ENCODE measurements at regions not wholly inside any gene's neighbourhood (a gene's known extent, or its start where the extent isn't known, plus 50 kb on each side); places are given as distances from the start of the nearest gene placed in this dataset.
"Not testable (repeated sequence)": the region's sequence is repeated elsewhere in the genome, so short reads cannot be mapped to it uniquely, and the experiment has no call there.

DNA sequence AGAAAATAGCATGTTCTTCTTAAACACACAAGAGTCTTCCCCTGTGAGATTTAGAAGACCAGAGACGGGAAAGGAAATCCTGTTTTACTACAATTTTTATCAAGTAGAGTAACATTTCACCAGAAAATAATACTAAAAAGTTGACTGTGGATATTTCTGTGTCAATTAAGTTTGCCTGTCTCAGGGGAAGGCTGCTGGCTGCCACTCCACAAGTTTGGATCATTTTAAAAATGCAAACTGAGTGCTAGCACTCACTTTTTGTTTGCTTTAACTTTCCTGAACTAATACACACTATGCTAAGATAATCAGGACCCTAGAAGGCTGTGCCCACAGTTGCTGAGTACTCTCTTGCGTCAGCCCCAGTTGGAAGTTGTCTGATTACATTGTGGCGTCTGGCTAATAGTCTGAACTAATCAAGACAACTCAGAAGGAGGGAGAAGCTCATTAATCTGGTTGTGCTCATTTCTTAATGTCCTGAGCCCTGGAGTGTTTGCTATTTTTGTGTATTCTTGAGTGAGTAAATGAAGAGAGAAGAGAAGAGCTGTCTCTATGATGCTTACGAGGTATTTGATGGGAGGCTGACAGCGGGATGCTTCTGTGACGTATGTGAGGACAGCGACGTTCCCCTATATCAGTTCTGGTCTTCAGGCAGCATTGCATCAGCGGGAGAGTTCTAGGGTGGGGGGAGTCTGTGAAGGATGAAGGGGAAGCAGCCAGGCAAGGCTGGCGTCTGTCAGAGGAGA lies 664.2 kb downstream of the QKI start:
- TF ChIP-seq, protein P1, sequence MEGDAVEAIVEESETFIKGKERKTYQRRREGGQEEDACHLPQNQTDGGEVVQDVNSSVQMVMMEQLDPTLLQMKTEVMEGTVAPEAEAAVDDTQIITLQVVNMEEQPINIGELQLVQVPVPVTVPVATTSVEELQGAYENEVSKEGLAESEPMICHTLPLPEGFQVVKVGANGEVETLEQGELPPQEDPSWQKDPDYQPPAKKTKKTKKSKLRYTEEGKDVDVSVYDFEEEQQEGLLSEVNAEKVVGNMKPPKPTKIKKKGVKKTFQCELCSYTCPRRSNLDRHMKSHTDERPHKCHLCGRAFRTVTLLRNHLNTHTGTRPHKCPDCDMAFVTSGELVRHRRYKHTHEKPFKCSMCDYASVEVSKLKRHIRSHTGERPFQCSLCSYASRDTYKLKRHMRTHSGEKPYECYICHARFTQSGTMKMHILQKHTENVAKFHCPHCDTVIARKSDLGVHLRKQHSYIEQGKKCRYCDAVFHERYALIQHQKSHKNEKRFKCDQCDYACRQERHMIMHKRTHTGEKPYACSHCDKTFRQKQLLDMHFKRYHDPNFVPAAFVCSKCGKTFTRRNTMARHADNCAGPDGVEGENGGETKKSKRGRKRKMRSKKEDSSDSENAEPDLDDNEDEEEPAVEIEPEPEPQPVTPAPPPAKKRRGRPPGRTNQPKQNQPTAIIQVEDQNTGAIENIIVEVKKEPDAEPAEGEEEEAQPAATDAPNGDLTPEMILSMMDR (IDR thresholded peaks at IDR 0.05; ENCODE audit: insufficient read depth, low read depth, low read length, missing control alignments): no peak
- no peak for DNase-seq (ENCODE audit: low read depth)
- no peak overlapping the region for H3K4me3 ChIP-seq (ENCODE audit: low read depth, low read length)

DNA sequence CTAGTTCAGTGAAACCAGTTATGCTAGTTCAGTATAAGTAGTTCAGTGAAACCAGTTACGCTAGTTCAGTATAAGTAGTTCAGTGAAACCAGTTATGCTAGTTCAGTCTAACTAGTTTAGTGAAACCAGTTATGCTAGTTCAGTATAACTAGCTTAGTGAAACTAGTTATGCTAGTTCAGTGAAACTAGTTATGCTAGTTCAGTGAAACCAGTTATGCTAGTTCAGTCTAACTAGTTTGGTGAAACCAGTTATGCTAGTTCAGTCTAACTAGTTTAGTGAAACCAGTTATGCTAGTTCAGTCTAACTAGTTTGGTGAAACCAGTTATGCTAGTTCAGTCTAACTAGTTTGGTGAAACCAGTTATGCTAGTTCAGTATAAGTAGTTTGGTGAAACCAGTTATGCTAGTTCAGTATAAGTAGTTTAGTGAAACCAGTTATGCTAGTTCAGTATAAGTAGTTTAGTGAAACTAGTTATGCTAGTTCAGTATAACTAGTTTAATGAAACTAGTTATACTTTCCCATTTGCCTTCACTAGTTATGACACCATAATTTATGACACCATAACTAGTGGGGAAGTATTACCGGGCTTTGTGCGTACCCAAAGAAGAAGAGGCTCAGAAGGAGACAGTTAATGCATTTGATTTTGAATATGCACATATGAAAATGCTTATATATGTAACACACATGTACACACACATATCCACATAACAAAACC lies 662.5 kb downstream of the QKI start:
- H3K4me3 ChIP-seq (ENCODE audit: low read depth, low read length): not testable (repeated sequence)

DNA sequence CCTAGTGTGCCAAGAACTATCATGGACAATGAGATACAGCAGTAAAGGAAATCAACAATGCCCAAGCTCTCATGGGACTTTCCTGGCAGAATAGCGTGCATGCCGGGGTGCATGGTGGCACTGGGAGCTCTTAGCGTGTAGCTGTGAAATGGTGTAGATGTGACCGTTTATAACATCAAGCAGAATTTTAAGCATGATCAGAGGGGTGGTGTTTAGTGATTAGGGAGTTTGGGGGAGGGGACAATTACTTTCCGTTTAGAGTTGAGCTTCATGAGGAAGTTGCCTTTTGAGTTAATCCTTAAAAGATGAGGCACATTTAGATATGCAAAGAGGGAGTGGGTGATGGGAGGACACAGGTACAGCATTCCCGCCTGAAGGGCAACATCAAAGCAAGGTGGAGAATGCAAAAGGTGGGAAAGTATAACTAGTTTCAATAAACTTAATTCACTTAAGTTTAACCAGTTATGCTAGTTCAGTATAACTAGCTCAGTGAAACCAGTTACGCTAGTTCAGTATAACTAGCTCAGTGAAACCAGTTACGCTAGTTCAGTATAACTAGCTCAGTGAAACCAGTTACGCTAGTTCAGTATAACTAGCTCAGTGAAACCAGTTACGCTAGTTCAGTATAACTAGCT lies 661.6 kb downstream of the QKI start:
- no peak overlapping the region for H3K4me3 ChIP-seq (ENCODE audit: low read depth, low read length)
- TF ChIP-seq, protein P1 (IDR thresholded peaks at IDR 0.05; ENCODE audit: insufficient read depth, low read depth, low read length, missing control alignments): no peak
- DNase-seq (ENCODE audit: low read depth): no peak

More for the DNA sequence above, 662.5 kb downstream of the QKI start:
- not testable (repeated sequence) for DNase-seq (ENCODE audit: low read depth)

DNA sequence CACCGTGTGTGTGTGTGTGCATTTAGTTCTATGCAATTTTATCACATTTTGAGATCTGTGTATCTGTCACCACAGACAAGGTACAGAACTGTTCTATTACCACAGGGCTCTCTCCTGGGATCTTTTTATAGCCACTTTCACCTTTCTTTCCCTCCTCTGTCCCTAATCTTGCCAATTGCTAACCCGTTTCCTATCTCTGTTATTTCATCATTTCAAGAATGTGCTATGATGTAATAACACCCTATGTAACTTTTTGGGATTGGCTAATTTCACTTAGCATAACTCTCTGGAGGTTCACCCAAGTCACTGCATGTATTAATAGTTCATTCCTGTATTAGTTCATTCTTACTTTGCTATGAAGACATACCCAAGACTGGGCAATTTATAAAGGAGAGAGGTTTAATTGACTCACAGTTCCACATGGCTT lies 657.7 kb downstream of the QKI start:
- H3K4me3 ChIP-seq (ENCODE audit: low read depth, low read length): no peak overlapping the region
- no peak for DNase-seq (ENCODE audit: low read depth)
- TF ChIP-seq, protein P1 (IDR thresholded peaks at IDR 0.05; ENCODE audit: insufficient read depth, low read depth, low read length, missing control alignments): no peak

DNA sequence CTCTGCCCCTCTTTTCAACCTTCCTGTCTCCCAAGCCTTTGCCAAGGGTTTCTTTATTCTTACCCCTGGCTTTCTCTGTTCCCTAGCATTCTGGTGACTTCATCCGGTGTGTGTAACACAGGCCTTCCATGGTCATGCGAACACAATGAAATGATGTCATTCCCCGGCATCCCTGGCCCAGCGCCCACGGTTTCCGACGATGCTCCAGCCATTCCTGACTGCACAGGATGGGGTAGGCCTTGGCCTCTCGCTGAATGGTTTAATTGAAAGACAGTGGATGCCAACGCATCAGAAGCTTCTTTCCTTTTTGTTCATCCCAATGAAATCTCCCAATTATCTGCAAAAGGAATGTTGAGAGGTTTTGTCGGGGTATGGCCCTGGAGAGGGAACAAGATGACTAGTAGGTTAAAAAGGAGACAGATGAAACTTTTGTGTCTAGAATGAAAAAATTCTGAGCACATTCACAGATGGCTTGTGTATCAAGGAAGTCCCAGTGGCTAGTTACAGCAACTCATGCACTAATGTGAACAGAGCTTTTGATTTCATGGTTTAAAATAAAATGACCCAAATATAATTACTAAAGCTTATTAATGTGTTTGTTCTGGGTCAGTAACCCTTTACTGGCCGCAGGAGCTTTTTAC lies 655.0 kb downstream of the QKI start:
- DNase-seq (ENCODE audit: low read depth): no peak
- TF ChIP-seq, protein P1 (IDR thresholded peaks at IDR 0.05; ENCODE audit: insufficient read depth, low read depth, low read length, missing control alignments): no peak

DNA sequence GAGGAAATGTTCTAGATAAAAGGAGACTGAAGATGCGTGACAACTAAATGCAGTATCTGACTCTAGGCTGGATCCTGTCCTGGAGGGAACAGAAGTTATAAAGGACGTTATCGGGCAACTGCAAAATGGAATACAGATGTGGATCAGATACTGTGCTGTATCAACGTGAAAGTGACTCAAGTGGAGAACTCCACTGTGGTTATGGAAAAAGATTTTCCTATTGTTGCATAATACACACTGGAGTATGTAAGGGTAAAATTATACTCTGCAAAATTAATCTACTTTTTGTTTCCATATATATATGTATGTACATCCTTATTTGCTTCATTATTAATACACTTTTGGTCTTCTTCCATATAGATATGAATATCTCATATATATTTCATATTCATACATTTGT lies 654.0 kb downstream of the QKI start:
- TF ChIP-seq, protein P1 (IDR thresholded peaks at IDR 0.05; ENCODE audit: insufficient read depth, low read depth, low read length, missing control alignments): no peak
- H3K4me3 ChIP-seq (ENCODE audit: low read depth, low read length): no peak overlapping the region
- DNase-seq (ENCODE audit: low read depth): no peak

More for the DNA sequence above, 655.0 kb downstream of the QKI start:
- no peak overlapping the region for H3K4me3 ChIP-seq (ENCODE audit: low read depth, low read length)

DNA sequence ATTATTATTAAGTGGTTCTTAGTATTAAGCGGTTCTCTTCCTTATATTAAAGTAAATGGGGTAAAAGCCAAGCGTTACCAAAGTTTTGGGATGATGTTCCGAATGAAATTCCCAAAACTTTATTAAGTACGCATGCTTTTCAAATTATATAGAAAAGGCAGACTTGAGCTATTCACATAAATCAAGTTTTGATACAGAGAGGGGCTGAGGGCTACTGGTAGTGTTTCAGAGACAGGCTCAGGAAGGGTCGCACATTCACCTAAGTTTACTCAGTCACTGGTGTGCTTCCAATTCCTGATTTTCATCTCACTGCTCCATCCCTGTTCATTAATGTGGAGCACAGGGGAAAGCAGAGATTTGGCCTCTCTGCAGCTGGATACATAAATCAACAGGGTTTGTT lies 652.2 kb downstream of the QKI start:
- no peak overlapping the region for H3K4me3 ChIP-seq (ENCODE audit: low read depth, low read length)
- TF ChIP-seq, protein P1 (IDR thresholded peaks at IDR 0.05; ENCODE audit: insufficient read depth, low read depth, low read length, missing control alignments): no peak

More for the DNA sequence above, 652.2 kb downstream of the QKI start:
- no peak for DNase-seq (ENCODE audit: low read depth)
